ENCODE measurements at regions not wholly inside any gene's neighbourhood (a gene's known extent, or its start where the extent isn't known, plus 50 kb on each side); places are given as distances from the start of the nearest gene placed in this dataset.
"Not testable (repeated sequence)": the region's sequence is repeated elsewhere in the genome, so short reads cannot be mapped to it uniquely, and the experiment has no call there.

DNA sequence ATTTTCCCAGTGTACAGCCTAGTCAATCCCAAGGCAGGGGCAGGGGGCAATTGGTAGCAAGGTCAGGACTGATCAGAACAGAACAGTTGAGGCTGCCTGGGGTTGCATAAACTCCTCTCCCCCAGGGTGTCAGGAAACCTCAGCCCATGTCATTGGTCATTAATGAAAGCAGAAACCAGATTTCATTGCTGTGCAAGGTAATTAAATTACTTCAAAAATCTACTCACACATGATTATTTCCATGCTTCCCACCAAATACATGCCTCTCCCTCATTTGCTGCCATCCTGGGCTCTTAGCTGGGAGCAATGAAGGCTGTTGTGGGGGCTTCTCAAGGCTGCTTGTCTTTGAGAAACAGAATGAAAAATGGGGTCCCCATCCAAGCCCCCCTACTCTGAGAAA lies 124.2 kb downstream of the PHETA1 start:
- Histone ChIP-seq H3K4me3 (no peak overlapping the region), H3K27me3 (peaks cover 0 to 8% of the 10 kb centered on the region in 2 donors), H3K27ac (no peak overlapping the region), H3K9me3 (peaks cover 18 to 26% of the 10 kb centered on the region in 2 donors), H3K4me1 (no peaks in the 10 kb centered on the region), H3K36me3 (no peaks in the 10 kb centered on the region)
- DNase-seq (ENCODE audit: low spot score in 2 of 2): no peak
- intact Hi-C loops (cut with DNase I; ENCODE audit: low total_unique reads): no loop called here
- TF ChIP-seq POLR2A (IDR thresholded peaks at IDR 0.05): no peak
- TF ChIP-seq POLR2AphosphoS5 (IDR thresholded peaks at IDR 0.05): no peak
- TF ChIP-seq, protein P1, sequence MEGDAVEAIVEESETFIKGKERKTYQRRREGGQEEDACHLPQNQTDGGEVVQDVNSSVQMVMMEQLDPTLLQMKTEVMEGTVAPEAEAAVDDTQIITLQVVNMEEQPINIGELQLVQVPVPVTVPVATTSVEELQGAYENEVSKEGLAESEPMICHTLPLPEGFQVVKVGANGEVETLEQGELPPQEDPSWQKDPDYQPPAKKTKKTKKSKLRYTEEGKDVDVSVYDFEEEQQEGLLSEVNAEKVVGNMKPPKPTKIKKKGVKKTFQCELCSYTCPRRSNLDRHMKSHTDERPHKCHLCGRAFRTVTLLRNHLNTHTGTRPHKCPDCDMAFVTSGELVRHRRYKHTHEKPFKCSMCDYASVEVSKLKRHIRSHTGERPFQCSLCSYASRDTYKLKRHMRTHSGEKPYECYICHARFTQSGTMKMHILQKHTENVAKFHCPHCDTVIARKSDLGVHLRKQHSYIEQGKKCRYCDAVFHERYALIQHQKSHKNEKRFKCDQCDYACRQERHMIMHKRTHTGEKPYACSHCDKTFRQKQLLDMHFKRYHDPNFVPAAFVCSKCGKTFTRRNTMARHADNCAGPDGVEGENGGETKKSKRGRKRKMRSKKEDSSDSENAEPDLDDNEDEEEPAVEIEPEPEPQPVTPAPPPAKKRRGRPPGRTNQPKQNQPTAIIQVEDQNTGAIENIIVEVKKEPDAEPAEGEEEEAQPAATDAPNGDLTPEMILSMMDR (IDR thresholded peaks at IDR 0.05): no peak

- H3K4me1 ChIP-seq; intact Hi-C loops (cut with DNase I; ENCODE audit: low total_unique reads); H3K27ac ChIP-seq; H3K36me3 ChIP-seq; H3K4me3 ChIP-seq; DNase-seq (ENCODE audit: low spot score in 2 of 2): not testable (repeated sequence)
- peaks cover 0 to 13% of the 10 kb centered on the region in 2 donors for H3K27me3 ChIP-seq
- H3K9me3 ChIP-seq: peaks cover 18 to 26% of the 10 kb centered on the region in 2 donors
Observed at GRCh38 chr12:111242817-111243216, 126.1 kb downstream of the PHETA1 start.

DNA sequence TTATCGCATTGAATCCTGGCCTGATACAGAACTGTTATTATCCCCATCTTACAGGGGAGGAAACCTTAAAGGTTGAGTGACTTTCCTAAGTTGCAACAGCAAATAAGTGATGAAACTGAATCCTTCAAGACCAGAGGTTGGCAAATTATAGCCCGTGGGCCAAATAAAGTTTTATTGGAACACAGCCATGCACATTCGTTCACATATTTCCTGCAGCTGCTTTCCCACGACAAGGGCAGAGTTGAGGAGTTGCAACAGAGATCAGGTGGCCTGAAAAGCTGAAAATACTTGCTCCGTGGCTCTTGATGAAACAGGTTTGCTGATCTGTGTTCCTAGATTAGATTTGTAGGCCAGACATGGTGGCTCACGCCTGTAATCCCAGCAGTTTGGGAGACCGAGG lies 126.7 kb downstream of the PHETA1 start:
- Histone ChIP-seq H3K9me3 (peaks cover 16 to 26% of the 10 kb centered on the region in 2 donors), H3K36me3 (no peaks in the 10 kb centered on the region), H3K27ac (no peak overlapping the region), H3K4me1 (no peaks in the 10 kb centered on the region), H3K27me3 (peaks cover 0 to 18% of the 10 kb centered on the region in 2 donors), H3K4me3 (no peak overlapping the region)
- intact Hi-C loops (cut with DNase I; ENCODE audit: low total_unique reads): no loop called here
- DNase-seq (ENCODE audit: low spot score in 2 of 2): no peak
- TF ChIP-seq POLR2A (IDR thresholded peaks at IDR 0.05) (no peak), POLR2AphosphoS5 (IDR thresholded peaks at IDR 0.05) (no peak)
- TF ChIP-seq, protein P1 (IDR thresholded peaks at IDR 0.05): no peak

- H3K27me3 ChIP-seq: peaks cover 0 to 23% of the 10 kb centered on the region in 2 donors
- intact Hi-C loops (cut with DNase I; ENCODE audit: low total_unique reads): no loop called here
Observed at GRCh38 chr12:111240374-111240773, 128.5 kb downstream of the PHETA1 start.

GRCh38 chr12:111239235-111239634 lies 129.7 kb downstream of the PHETA1 start:
- Histone ChIP-seq H3K27me3 (peaks cover 0 to 23% of the 10 kb centered on the region in 2 donors), H3K9me3 (peaks cover 6 to 17% of the 10 kb centered on the region in 2 donors), H3K4me3 (no peak overlapping the region), H3K27ac (no peak overlapping the region), H3K36me3 (no peaks in the 10 kb centered on the region), H3K4me1 (no peaks in the 10 kb centered on the region)
- DNase-seq (ENCODE audit: low spot score in 2 of 2): no peak
- TF ChIP-seq POLR2A (IDR thresholded peaks at IDR 0.05) (no peak), POLR2AphosphoS5 (IDR thresholded peaks at IDR 0.05) (no peak)
- TF ChIP-seq, protein P1 (IDR thresholded peaks at IDR 0.05): no peak
- intact Hi-C loops (cut with DNase I; ENCODE audit: low total_unique reads): no loop called here

More at GRCh38 chr12:111240374-111240773, 128.5 kb downstream of the PHETA1 start:
- H3K27ac ChIP-seq: no peak overlapping the region
- H3K4me1 ChIP-seq: no peaks in the 10 kb centered on the region
- TF ChIP-seq, protein P1 (IDR thresholded peaks at IDR 0.05): no peak
- no peak for TF ChIP-seq POLR2A (IDR thresholded peaks at IDR 0.05)
- no peak overlapping the region for H3K4me3 ChIP-seq
- DNase-seq (ENCODE audit: low spot score in 2 of 2): no peak
- peaks cover 12 to 24% of the 10 kb centered on the region in 2 donors for H3K9me3 ChIP-seq
- H3K36me3 ChIP-seq: no peaks in the 10 kb centered on the region

Data from breast epithelium (tissue), 4 donors.